Activated CD4-positive, alpha-beta T cell treated with anti-CD3 and anti-CD28 coated beads, Interleukin-2, amount 50 U/mL, for 48 hours (primary cell): ENCODE measurements at regions not wholly inside any gene's neighbourhood (a gene's known extent, or its start where the extent isn't known, plus 50 kb on each side); places are given as distances from the start of the nearest gene placed in this dataset.
A peak's percentile ranks its signal among the peaks of the same experiment; 100 is the strongest.

Experiments
- DNase-seq, 2 experiments: peaks; one replicate each; pipeline ENCODE4 v3.0.0-alpha.2; 2020

- DNase-seq = no peak
Observed at GRCh38 chr13:73482556-73482955, 423.8 kb downstream of the KLF5 start.

GRCh38 chr13:73481886-73482445, 423.2 kb downstream of the KLF5 start:
- no peak for DNase-seq

GRCh38 chr13:73480779-73481559, 422.2 kb downstream of the KLF5 start:
- no peak for DNase-seq

GRCh38 chr13:73479856-73480255, 421.1 kb downstream of the KLF5 start:
- no peak for DNase-seq

- no peak for DNase-seq
Observed at GRCh38 chr13:73479351-73479750, 420.5 kb downstream of the KLF5 start.

GRCh38 chr13:73477441-73477840, 418.6 kb downstream of the KLF5 start:
- no peak for DNase-seq

- DNase-seq = no peak
Observed at GRCh38 chr13:73473016-73473415, 414.2 kb downstream of the KLF5 start.

GRCh38 chr13:73467125-73467524, 408.3 kb downstream of the KLF5 start:
- no peak for DNase-seq

GRCh38 chr13:73466561-73466960, 407.8 kb downstream of the KLF5 start:
- DNase-seq = no peak

- DNase-seq = no peak
Observed at GRCh38 chr13:73465617-73465971, 406.8 kb downstream of the KLF5 start.

- DNase-seq = no peak
Observed at GRCh38 chr13:73464758-73465616, 406.2 kb downstream of the KLF5 start.

GRCh38 chr13:73462241-73462640, 403.4 kb downstream of the KLF5 start:
- no peak for DNase-seq

- no peak for DNase-seq
Observed at GRCh38 chr13:73451221-73452029, 392.6 kb downstream of the KLF5 start.

- no peak for DNase-seq
Observed at GRCh38 chr13:73450583-73450982, 391.8 kb downstream of the KLF5 start.

- no peak for DNase-seq
Observed at GRCh38 chr13:73449252-73449651, 390.4 kb downstream of the KLF5 start.

- DNase-seq = peak; percentile 13 to 22
Observed at GRCh38 chr13:73440296-73440895, 381.6 kb downstream of the KLF5 start.

- no peak for DNase-seq
Observed at GRCh38 chr13:73433890-73434289, 375.1 kb downstream of the KLF5 start.

- no peak for DNase-seq
Observed at GRCh38 chr13:73433458-73433857, 374.7 kb downstream of the KLF5 start.

- DNase-seq = no peak
Observed at GRCh38 chr13:73429701-73430100, 370.9 kb downstream of the KLF5 start.

- DNase-seq = no peak
Observed at GRCh38 chr13:73428706-73429105, 369.9 kb downstream of the KLF5 start.

GRCh38 chr13:73428137-73428536, 369.3 kb downstream of the KLF5 start:
- no peak for DNase-seq

GRCh38 chr13:73422973-73423372, 364.2 kb downstream of the KLF5 start:
- no peak for DNase-seq
